D721Med (cell line): ENCODE measurements at regions not wholly inside any gene's neighbourhood (a gene's known extent, or its start where the extent isn't known, plus 50 kb on each side); places are given as distances from the start of the nearest gene placed in this dataset.
"Not testable (repeated sequence)": the region's sequence is repeated elsewhere in the genome, so short reads cannot be mapped to it uniquely, and the experiment has no call there.

ENCODE experiments used
- DNase-seq: peaks from one replicate; pipeline ENCODE4 v3.0.0; 2011; ENCODE audit warnings: low spot score; ENCODE audit not compliant: insufficient read length
- FAIRE-seq: peaks from 2 replicates; lab custom pipeline; 2011; peaks lifted over from hg19 to GRCh38; lab: Jason Lieb, UNC
- CTCF ChIP-seq: IDR thresholded peaks from 2 replicates; pipeline ENCODE4 v1.5.1; 2012; ENCODE audit warnings: mild to moderate bottlenecking, control low read depth; ENCODE audit not compliant: insufficient read depth; ENCODE audit errors: missing control alignments

- DNase-seq, result not testable (repeated sequence)
Observed at GRCh38 chr12:76292891-76293290, 55.3 kb downstream of the BBS10 start.

DNA sequence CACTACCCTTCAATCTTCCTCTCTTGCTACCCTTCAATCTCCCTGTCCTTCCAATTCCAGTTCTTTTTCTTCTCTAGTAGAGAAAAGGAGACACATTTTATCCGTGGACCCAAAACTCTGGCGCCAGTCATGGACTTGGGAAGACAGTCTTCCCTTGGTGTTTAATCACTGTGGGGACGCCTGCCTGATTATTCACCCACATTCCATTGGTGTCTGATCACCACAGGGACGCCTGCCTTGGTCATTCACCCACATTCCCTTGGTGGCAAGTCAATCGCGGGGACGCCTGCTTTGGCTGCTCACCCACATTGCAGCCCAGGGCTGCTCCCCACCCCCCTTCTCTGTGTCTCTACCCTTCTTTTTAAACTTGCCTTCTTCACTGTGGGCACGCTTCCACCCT is 55.9 kb downstream of the BBS10 start:
- not testable (repeated sequence) for DNase-seq, FAIRE-seq

More at GRCh38 chr12:76292891-76293290, 55.3 kb downstream of the BBS10 start:
- FAIRE-seq, result not testable (repeated sequence)

DNA sequence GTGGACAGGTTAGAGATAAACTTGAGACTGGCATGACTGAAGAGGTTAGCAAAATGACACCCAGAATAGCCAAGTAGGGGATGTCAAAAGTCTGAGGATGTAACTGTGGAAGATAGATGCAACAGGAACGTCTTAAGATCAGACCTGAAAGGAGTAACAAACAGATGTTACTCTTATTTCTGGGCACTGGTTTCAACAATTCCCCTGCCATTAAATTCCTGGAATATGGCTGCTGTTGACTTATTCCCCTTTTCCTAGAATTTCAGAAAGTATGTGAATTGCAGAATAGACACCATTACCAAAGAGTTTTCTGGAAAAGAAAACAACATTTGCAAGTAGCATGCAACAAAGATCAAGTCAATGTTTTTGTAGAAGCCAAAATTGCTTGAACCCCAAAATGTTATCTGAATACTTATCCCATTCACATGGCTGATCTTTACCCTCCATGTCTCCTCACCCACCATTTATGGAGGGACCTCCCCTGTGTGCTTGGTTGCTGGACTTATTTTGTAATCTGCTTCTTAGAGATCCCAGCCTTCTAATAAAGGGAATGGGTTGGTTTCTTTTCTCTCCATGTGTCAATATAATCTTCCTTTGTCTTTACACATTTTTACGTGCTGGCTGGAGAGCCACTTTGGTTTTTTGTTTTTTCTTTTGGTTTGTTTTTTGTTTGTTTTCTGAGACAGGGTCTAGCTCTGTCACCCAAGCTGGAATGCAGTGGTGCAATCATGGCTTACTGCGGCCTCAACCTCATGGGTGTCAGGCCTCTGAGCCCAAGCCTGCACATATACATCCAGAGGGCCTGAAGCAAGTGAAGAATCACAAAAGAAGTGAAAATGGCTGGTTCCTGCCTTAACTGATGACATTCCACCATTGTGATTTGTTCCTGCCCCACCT is 57.0 kb downstream of the BBS10 start:
- FAIRE-seq (no peak), DNase-seq (no peak)
- no peak for TF ChIP-seq CTCF

GRCh38 chr12:76288218-76288617 is 60.0 kb downstream of the BBS10 start:
- DNase-seq (no peak), FAIRE-seq (no peak)
- no peak for TF ChIP-seq CTCF

- TF ChIP-seq CTCF, result no peak
- no peak for FAIRE-seq
- no peak for DNase-seq
Observed at GRCh38 chr12:76284816-76285750, 63.1 kb downstream of the BBS10 start.

GRCh38 chr12:76282744-76283143 is 65.5 kb downstream of the BBS10 start:
- FAIRE-seq, result no peak
- TF ChIP-seq CTCF, result no peak
- no peak for DNase-seq

GRCh38 chr12:76277480-76277879 is 70.7 kb downstream of the BBS10 start:
- DNase-seq, result no peak
- no peak for TF ChIP-seq CTCF
- FAIRE-seq, result no peak
